ENCODE measurements at regions not wholly inside any gene's neighbourhood (a gene's known extent, or its start where the extent isn't known, plus 50 kb on each side); places are given as distances from the start of the nearest gene placed in this dataset.

DNA sequence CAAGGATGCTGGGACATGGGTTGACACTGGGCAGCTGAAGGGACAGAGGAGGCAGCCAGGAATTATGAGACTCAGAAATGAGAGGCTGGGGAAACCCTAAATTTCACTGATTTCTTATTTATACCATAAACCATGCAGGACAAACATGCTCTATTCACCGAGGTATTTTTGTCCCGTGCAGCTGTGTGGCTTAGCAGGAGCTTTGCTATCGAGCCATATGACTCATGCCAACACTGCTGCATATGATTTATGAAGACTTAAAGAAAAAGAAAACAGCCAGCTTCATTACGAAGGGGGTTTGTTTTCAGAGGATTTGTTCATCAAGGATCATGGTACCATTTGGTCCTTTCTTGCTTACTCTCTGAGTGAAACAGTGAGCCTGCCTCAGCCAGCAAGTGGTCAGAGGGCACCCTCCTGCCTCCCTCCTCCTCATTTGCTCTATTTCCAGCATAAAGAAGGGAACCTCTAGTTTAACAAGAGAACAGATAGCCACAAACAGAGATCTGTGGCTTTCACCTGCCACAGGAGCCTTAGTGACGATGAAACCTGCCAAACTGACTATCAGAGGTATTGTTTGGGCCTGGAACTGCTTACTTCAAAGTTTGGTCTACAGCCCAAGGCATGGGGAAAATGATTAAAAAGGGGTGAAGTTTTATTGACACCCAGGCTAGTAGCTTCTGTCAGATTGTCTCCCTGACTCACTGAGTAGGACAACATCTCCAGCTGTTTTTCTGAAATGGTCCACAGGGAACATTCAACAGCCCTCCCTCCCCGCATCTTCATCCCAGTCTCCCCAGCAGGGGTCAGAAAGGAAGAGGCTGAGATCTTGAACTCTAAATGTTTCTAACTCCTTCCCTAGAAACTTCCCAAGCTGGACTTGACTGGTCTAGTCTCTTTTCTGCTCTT is 80.1 kb upstream of the MAML3 start (continued):
- TF ChIP-seq RELA (IDR thresholded peaks at IDR 0.05; ENCODE audit: borderline replicate concordance, partially characterized antibody) = no peak

DNA sequence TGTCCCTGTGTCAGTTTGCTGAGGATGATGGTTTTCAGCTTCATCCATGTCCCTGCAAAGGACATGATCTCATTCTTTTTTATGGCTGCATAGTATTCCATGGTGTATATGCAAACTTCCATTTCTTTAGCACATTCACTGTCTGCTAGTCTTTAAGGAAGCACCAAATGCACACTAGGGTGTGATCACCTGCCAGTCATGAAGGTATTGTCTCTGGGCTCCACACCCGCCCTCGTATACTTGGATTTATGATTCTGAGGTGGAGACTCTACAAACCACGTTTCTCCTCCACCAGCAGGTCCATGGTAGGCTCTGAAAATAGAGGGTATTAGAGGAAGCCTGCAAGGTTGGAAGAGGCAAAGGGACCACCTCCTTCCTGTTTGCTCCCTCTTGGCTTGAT is 75.9 kb upstream of the MAML3 start:
- no peaks in the 10 kb centered on the region for H4K20me1 ChIP-seq (ENCODE audit: control insufficient read depth, insufficient read depth)
- ChIA-PET SMC1A (ENCODE audit: uncharacterized antibody, unreplicated experiment) (no interaction called here), POLR2A (no interaction called here), CTCF (interaction anchor here (1.5 kb wide), 1 partner anchor 10 kb away, joined by 3 read pairs; no protein-coding TSS in a partner anchor), RAD21 (ENCODE audit: unreplicated experiment) (no interaction called here)
- H2AFZ ChIP-seq (ENCODE audit: control insufficient read depth, low read depth, low read length) = no peak overlapping the region
- WGBS (ENCODE audit: insufficient coverage, insufficient replicate concordance, low lambda C conversion rate, missing lambda C conversion rate) = 39% methylated on average over 3 of the region's 3 CpGs
- intact Hi-C loops (cut with micrococcal nuclease; ENCODE audit: unreplicated experiment) = no loop called here
- no TSS peak for BruUV-seq (replicated peaks)
- no peak overlapping the region for H3K4me2 ChIP-seq (ENCODE audit: control insufficient read depth, insufficient read depth)
- FAIRE-seq (no peak), DNase-seq (ENCODE audit: low read depth, low spot score) (no peak), ATAC-seq (no peak)
- in situ Hi-C loops (cut with MboI) = no loop called here
- no peak overlapping the region for H3K9ac ChIP-seq (ENCODE audit: control insufficient read depth, insufficient read depth, low read length)
- no peak overlapping the region for H3K4me3 ChIP-seq
- H3K27me3 ChIP-seq (replicated peaks in 1 of 2; ENCODE audit: control insufficient read depth in 2 of 2, insufficient read depth in 2 of 2, low read length in 1 of 2) = no peaks in the 10 kb centered on the region; a peak in 1 of 4 replicates
- no peaks in the 10 kb centered on the region for H3K36me3 ChIP-seq (ENCODE audit: control insufficient read depth in 2 of 2, insufficient read depth in 2 of 2, low read length in 1 of 2)
- H3K27ac ChIP-seq (ENCODE audit: control insufficient read depth, insufficient read depth) = no peak overlapping the region
- no peaks in the 10 kb centered on the region for H3K4me1 ChIP-seq (ENCODE audit: control insufficient read depth, insufficient read depth, low read length)
- H3K9me3 ChIP-seq (replicated peaks; ENCODE audit: control insufficient read depth, insufficient read depth, low read length) = no peaks in the 10 kb centered on the region; the same call in 2 of the 3 replicates
- no peaks in the 10 kb centered on the region for H3K79me2 ChIP-seq (ENCODE audit: control insufficient read depth, insufficient read depth, low read length)
- TF ChIP-seq RCOR1 (conservative IDR thresholded peaks at IDR 0.05; ENCODE audit: low read depth, low read length) = no peak
- TF ChIP-seq NR2C1 (IDR thresholded peaks at IDR 0.05) = no peak
- TF ChIP-seq ZBED1 (IDR thresholded peaks at IDR 0.05; ENCODE audit: borderline replicate concordance) = no peak
- TF ChIP-seq, protein P1, sequence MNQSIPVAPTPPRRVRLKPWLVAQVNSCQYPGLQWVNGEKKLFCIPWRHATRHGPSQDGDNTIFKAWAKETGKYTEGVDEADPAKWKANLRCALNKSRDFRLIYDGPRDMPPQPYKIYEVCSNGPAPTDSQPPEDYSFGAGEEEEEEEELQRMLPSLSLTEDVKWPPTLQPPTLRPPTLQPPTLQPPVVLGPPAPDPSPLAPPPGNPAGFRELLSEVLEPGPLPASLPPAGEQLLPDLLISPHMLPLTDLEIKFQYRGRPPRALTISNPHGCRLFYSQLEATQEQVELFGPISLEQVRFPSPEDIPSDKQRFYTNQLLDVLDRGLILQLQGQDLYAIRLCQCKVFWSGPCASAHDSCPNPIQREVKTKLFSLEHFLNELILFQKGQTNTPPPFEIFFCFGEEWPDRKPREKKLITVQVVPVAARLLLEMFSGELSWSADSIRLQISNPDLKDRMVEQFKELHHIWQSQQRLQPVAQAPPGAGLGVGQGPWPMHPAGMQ (IDR thresholded peaks at IDR 0.05; ENCODE audit: borderline replicate concordance) = no peak
- no peak for TF ChIP-seq IKZF1 (conservative IDR thresholded peaks at IDR 0.05)
- TF ChIP-seq TCF3 (IDR thresholded peaks at IDR 0.05; ENCODE audit: borderline replicate concordance, insufficient read depth, low read depth, low read length) = no peak
- no peak for TF ChIP-seq PML (IDR thresholded peaks at IDR 0.05; ENCODE audit: low read length)
- no peak for TF ChIP-seq RAD21 (IDR thresholded peaks at IDR 0.05; ENCODE audit: insufficient read depth, low read depth, low read length)
- TF ChIP-seq, protein P2, sequence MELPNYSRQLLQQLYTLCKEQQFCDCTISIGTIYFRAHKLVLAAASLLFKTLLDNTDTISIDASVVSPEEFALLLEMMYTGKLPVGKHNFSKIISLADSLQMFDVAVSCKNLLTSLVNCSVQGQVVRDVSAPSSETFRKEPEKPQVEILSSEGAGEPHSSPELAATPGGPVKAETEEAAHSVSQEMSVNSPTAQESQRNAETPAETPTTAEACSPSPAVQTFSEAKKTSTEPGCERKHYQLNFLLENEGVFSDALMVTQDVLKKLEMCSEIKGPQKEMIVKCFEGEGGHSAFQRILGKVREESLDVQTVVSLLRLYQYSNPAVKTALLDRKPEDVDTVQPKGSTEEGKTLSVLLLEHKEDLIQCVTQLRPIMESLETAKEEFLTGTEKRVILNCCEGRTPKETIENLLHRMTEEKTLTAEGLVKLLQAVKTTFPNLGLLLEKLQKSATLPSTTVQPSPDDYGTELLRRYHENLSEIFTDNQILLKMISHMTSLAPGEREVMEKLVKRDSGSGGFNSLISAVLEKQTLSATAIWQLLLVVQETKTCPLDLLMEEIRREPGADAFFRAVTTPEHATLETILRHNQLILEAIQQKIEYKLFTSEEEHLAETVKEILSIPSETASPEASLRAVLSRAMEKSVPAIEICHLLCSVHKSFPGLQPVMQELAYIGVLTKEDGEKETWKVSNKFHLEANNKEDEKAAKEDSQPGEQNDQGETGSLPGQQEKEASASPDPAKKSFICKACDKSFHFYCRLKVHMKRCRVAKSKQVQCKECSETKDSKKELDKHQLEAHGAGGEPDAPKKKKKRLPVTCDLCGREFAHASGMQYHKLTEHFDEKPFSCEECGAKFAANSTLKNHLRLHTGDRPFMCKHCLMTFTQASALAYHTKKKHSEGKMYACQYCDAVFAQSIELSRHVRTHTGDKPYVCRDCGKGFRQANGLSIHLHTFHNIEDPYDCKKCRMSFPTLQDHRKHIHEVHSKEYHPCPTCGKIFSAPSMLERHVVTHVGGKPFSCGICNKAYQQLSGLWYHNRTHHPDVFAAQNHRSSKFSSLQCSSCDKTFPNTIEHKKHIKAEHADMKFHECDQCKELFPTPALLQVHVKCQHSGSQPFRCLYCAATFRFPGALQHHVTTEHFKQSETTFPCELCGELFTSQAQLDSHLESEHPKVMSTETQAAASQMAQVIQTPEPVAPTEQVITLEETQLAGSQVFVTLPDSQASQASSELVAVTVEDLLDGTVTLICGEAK (IDR thresholded peaks at IDR 0.05; ENCODE audit: borderline replicate concordance) = no peak
- TF ChIP-seq MYB (IDR thresholded peaks at IDR 0.05; ENCODE audit: borderline replicate concordance, low read depth, low read length) = no peak
- no peak for TF ChIP-seq RAD51 (IDR thresholded peaks at IDR 0.05)
- TF ChIP-seq NRF1 (conservative IDR thresholded peaks at IDR 0.05; ENCODE audit: low read depth, low read length) = no peak
- TF ChIP-seq, protein P3, sequence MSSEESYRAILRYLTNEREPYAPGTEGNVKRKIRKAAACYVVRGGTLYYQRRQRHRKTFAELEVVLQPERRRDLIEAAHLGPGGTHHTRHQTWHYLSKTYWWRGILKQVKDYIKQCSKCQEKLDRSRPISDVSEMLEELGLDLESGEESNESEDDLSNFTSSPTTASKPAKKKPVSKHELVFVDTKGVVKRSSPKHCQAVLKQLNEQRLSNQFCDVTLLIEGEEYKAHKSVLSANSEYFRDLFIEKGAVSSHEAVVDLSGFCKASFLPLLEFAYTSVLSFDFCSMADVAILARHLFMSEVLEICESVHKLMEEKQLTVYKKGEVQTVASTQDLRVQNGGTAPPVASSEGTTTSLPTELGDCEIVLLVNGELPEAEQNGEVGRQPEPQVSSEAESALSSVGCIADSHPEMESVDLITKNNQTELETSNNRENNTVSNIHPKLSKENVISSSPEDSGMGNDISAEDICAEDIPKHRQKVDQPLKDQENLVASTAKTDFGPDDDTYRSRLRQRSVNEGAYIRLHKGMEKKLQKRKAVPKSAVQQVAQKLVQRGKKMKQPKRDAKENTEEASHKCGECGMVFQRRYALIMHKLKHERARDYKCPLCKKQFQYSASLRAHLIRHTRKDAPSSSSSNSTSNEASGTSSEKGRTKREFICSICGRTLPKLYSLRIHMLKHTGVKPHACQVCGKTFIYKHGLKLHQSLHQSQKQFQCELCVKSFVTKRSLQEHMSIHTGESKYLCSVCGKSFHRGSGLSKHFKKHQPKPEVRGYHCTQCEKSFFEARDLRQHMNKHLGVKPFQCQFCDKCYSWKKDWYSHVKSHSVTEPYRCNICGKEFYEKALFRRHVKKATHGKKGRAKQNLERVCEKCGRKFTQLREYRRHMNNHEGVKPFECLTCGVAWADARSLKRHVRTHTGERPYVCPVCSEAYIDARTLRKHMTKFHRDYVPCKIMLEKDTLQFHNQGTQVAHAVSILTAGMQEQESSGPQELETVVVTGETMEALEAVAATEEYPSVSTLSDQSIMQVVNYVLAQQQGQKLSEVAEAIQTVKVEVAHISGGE (CRISPR knock-in tag; IDR thresholded peaks at IDR 0.05) = no peak

All from GM12878 (cell line).